HFFc6 (cell line): ENCODE measurements at regions not wholly inside any gene's neighbourhood (a gene's known extent, or its start where the extent isn't known, plus 50 kb on each side); places are given as distances from the start of the nearest gene placed in this dataset.

Source experiments
- DNase-seq: peaks from one replicate; pipeline ENCODE4 v3.0.0-alpha.2; 2018
- H3K27ac Mint-ChIP-seq: 2 replicates; pipeline ENCODE4 v1.8.0; 2020; ENCODE audit warnings: mild to moderate bottlenecking, mixed read lengths
- H3K27me3 Mint-ChIP-seq: 2 replicates; pipeline ENCODE4 v1.8.0; 2021; ENCODE audit warnings: mild to moderate bottlenecking, moderate library complexity, mixed read lengths; ENCODE audit not compliant: insufficient read depth
- H3K36me3 Mint-ChIP-seq: 2 replicates; pipeline ENCODE4 v1.8.0; 2021; ENCODE audit warnings: low read depth, mixed read lengths
- H3K4me1 Mint-ChIP-seq: 2 replicates; pipeline ENCODE4 v1.8.0; 2020; ENCODE audit warnings: low read depth, mixed read lengths
- H3K4me3 Mint-ChIP-seq: 2 replicates; pipeline ENCODE4 v1.8.0; 2020; ENCODE audit warnings: mild to moderate bottlenecking, moderate library complexity, mixed read lengths
- H3K9me3 Mint-ChIP-seq: 2 replicates; pipeline ENCODE4 v1.8.0; 2020; ENCODE audit warnings: mild to moderate bottlenecking, mixed read lengths
- TF ChIP-seq, protein P1 (sequence below): fragments of 200-600 bp; sonication (generic); IDR thresholded peaks from 2 replicates; pipeline ENCODE4 v1.5.0; 2021; ENCODE audit warnings: antibody characterized with exemption, mild to moderate bottlenecking

GRCh38 chr22:22803285-22803853 lies 84.2 kb upstream of the IGLL5 start:
- TF ChIP-seq, protein P1, sequence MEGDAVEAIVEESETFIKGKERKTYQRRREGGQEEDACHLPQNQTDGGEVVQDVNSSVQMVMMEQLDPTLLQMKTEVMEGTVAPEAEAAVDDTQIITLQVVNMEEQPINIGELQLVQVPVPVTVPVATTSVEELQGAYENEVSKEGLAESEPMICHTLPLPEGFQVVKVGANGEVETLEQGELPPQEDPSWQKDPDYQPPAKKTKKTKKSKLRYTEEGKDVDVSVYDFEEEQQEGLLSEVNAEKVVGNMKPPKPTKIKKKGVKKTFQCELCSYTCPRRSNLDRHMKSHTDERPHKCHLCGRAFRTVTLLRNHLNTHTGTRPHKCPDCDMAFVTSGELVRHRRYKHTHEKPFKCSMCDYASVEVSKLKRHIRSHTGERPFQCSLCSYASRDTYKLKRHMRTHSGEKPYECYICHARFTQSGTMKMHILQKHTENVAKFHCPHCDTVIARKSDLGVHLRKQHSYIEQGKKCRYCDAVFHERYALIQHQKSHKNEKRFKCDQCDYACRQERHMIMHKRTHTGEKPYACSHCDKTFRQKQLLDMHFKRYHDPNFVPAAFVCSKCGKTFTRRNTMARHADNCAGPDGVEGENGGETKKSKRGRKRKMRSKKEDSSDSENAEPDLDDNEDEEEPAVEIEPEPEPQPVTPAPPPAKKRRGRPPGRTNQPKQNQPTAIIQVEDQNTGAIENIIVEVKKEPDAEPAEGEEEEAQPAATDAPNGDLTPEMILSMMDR, result no peak
- Mint-ChIP-seq H3K27ac (no peak overlapping the region), H3K4me3 (no peak overlapping the region), H3K36me3 (no peaks in the 10 kb centered on the region), H3K4me1 (0 out of 2 replicates have a peak, but pooled peaks cover 5% of the 10 kb centered on the region), H3K9me3 (no peaks in the 10 kb centered on the region), H3K27me3 (peaks cover 29% of the 10 kb centered on the region)
- no peak for DNase-seq

DNA sequence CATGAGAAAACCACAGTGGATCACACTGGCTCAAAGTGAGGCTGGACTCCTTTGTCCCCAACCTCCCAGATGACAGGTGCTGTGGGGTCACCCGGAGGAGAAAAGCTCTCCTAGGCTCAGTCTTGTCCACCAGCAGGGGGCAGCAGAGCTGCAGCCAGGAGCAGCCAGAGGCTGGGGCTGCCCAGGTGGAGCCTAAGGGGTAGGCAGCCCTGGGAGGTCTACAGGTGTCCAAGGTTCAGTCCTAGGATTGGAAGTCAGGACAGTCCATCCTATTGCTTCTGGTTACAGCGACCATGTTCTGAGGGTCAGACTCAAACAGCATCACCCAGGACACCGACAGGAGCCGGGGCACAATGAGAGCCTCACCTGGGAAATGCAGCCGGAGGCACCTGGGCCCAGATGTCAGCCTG lies 77.6 kb upstream of the IGLL5 start:
- no peak overlapping the region for H3K4me3 Mint-ChIP-seq
- TF ChIP-seq, protein P1, result no peak
- peaks cover 28% of the 10 kb centered on the region for H3K27me3 Mint-ChIP-seq
- no peaks in the 10 kb centered on the region for H3K9me3 Mint-ChIP-seq
- no peaks in the 10 kb centered on the region for H3K36me3 Mint-ChIP-seq
- H3K27ac Mint-ChIP-seq, result no peak overlapping the region
- no peak for DNase-seq
- 0 out of 2 replicates have a peak, but pooled peaks cover 5% of the 10 kb centered on the region for H3K4me1 Mint-ChIP-seq

DNA sequence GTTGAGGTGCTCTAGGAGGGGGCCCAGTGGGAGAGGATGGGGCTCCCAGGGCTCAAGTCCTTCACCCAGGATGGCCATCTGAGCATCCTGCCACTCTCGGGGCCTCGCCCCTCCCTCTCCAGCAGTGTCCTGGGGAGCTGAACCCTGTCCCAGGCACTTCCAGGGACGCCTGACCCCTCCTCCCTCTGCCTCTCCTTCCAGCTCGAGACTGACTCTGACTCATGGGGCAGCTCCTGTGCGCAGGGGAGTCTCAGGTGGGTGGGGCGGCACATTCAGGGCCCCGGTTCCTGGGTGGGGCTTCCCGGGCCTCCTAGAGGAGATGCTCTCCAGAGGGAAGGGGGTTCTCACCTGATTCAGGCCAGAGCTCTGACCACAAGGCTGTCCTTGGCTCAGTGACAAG lies 77.1 kb upstream of the IGLL5 start:
- no peaks in the 10 kb centered on the region for H3K9me3 Mint-ChIP-seq
- no peaks in the 10 kb centered on the region for H3K36me3 Mint-ChIP-seq
- DNase-seq, result no peak
- peaks cover 29% of the 10 kb centered on the region for H3K27me3 Mint-ChIP-seq
- H3K4me1 Mint-ChIP-seq, result 0 out of 2 replicates have a peak, but pooled peaks cover under 1% of the 10 kb centered on the region
- no peak overlapping the region for H3K4me3 Mint-ChIP-seq
- no peak overlapping the region for H3K27ac Mint-ChIP-seq
- TF ChIP-seq, protein P1, result no peak

GRCh38 chr22:22811016-22812009 lies 76.3 kb upstream of the IGLL5 start:
- peaks cover 30% of the 10 kb centered on the region for H3K27me3 Mint-ChIP-seq
- H3K4me3 Mint-ChIP-seq, result no peak overlapping the region
- H3K27ac Mint-ChIP-seq, result no peak overlapping the region

DNA sequence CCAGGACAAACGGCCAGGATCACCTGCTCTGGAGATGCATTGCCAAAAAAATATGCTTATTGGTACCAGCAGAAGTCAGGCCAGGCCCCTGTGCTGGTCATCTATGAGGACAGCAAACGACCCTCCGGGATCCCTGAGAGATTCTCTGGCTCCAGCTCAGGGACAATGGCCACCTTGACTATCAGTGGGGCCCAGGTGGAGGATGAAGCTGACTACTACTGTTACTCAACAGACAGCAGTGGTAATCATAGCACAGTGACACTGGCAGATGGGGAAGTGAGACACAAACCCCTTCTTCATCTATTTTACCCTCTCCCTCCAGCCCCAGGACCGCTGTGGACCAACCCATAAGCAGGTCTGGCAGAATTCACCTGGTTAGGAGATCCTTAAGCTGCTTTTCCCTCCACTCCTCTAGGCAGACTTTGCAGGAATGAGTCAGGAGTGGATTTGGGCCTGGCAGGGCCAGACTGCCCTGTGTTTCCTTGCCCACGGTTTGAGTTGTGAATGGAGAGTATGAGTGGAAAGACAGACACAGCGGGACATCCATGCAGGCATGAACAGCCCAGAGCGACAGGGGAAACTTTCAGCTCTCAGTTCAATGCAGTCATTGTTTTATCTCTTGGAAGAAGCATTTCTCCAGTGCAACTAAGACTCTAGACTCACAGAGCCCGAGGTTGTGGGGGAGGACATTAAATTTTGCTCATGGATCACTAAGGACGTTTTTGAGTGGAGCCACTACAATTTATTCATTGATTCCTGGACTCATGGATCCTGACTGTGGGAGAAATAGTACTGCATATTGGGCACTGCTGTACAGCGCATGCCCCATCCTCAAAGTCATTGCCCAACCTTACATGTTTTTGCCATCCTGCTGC lies 75.3 kb upstream of the IGLL5 start:
- no peaks in the 10 kb centered on the region for H3K4me1 Mint-ChIP-seq
- no peak for DNase-seq
- H3K36me3 Mint-ChIP-seq, result no peaks in the 10 kb centered on the region
- H3K4me3 Mint-ChIP-seq, result no peak overlapping the region
- H3K27me3 Mint-ChIP-seq, result peaks cover 27% of the 10 kb centered on the region
- H3K9me3 Mint-ChIP-seq, result no peaks in the 10 kb centered on the region
- H3K27ac Mint-ChIP-seq, result no peak overlapping the region
- TF ChIP-seq, protein P1, result no peak

More at GRCh38 chr22:22811016-22812009, 76.3 kb upstream of the IGLL5 start:
- Mint-ChIP-seq H3K9me3 (no peaks in the 10 kb centered on the region), H3K4me1 (no peaks in the 10 kb centered on the region), H3K36me3 (no peaks in the 10 kb centered on the region)
- DNase-seq, result no peak
- TF ChIP-seq, protein P1, result no peak
